Spleen (tissue), 11 donors: ENCODE measurements at regions not wholly inside any gene's neighbourhood (a gene's known extent, or its start where the extent isn't known, plus 50 kb on each side); places are given as distances from the start of the nearest gene placed in this dataset.

Source experiments
- DNase-seq: peaks from one replicate; pipeline ENCODE4 v3.0.0-alpha.2; 2020
- H3K27ac ChIP-seq, 8 donors: fragments of 200-600 bp; sonication (generic) in 7 of 8; 1 replicate in 4 of 8; 2 replicates in 4 of 8; pipeline versions ENCODE4 v1.5.0 to v1.8.0; 2016 to 2021; ENCODE audit warnings: inconsistent platforms in 4 of 8, mild to moderate bottlenecking in 4 of 8, moderate library complexity in 1 of 8
- H3K27me3 ChIP-seq, 7 donors: fragments of 200-600 bp; sonication (generic) in 6 of 7; replicated peaks in 1 of 7; 1 replicate in 4 of 7; 2 replicates in 3 of 7; pipeline versions ENCODE4 v1.5.0 to v1.8.0; 2016 to 2021; ENCODE audit warnings: inconsistent platforms in 3 of 7, mild to moderate bottlenecking in 1 of 7
- H3K36me3 ChIP-seq, 6 donors: fragments of 200-600 bp; sonication (generic) in 5 of 6; 1 replicate in 4 of 6; 2 replicates in 2 of 6; pipeline versions ENCODE4 v1.5.0 to v1.8.0; 2016 to 2021; ENCODE audit warnings: inconsistent platforms in 2 of 6
- H3K4me1 ChIP-seq, 6 donors: fragments of 200-600 bp; sonication (generic) in 5 of 6; 1 replicate in 3 of 6; 2 replicates in 3 of 6; pipeline versions ENCODE4 v1.5.0 to v1.8.0; 2016 to 2021; ENCODE audit warnings: inconsistent platforms in 3 of 6
- H3K4me3 ChIP-seq, 8 donors: fragments of 200-600 bp; sonication (generic) in 7 of 8; 1 replicate in 4 of 8; 2 replicates in 4 of 8; pipeline versions ENCODE4 v1.5.0 to v1.8.0; 2016 to 2021; ENCODE audit warnings: inconsistent platforms in 4 of 8, mild to moderate bottlenecking in 4 of 8, moderate library complexity in 2 of 8
- H3K9me3 ChIP-seq, 8 donors: fragments of 200-600 bp; sonication (generic) in 7 of 8; 1 replicate in 4 of 8; 2 replicates in 4 of 8; pipeline versions ENCODE4 v1.5.0 to v1.8.0; 2016 to 2021; ENCODE audit warnings: inconsistent platforms in 4 of 8
- POLR2A ChIP-seq, 3 donors: fragments of 450-650 bp; IDR thresholded peaks; one replicate each; pipeline ENCODE4 v1.5.1; 2017; ENCODE audit warnings: antibody characterized with exemption in 3 of 3, mild to moderate bottlenecking in 1 of 3
- POLR2AphosphoS5 ChIP-seq, 3 donors: sonication (generic); formaldehyde crosslinking; IDR thresholded peaks; one replicate each; pipeline ENCODE4 v1.5.1; 2017; ENCODE audit warnings: antibody characterized with exemption in 3 of 3
- WGBS, 5 donors: extraction: QIAGEN DNeasy Blood & Tissue Kit in 3 of 5; methylation state at CpG; one replicate each; pipeline versions ENCODE4 v1.1.5 to v1.1.7; 2013 to 2018; 5-methylcytosine and 5-hydroxymethylcytosine counted together
- intact Hi-C: fragments of 100-400 bp; cut with DNase I; formaldehyde crosslinking; loops from one replicate; pipeline ENCODE4 v1.15.0; 2023; ENCODE audit warnings: low total_unique reads
- TF ChIP-seq, protein P1 (sequence below), 11 experiments: fragments of 200-600 bp in 7 of 11; fragments of 450-650 bp in 4 of 11; sonication (generic) in 4 of 11; IDR thresholded peaks in 8 of 11; conservative IDR thresholded peaks in 3 of 11; 1 replicate in 7 of 11; 2 replicates in 4 of 11; pipeline versions ENCODE4 v1.4.0 to v1.8.0; 2016 to 2021; ENCODE audit warnings: antibody characterized with exemption in 11 of 11, inconsistent platforms in 4 of 11, mild to moderate bottlenecking in 1 of 11
- donor health status: healthy with polysubstance abuse.
- donor health status: DM: no; HTN: no; CAD: no; lungs with moderate emphysema.
- donor health status: DM: no; HTN: no; CAD: no.
- donor health status: Bipolar disorder and iron deficiency.
- donor health status: healthy.
- donor health status: DM: no; HTN: no; CAD: no.
- donor health status: DM: yes; HTN: yes; CAD: no.

- no peaks in the 10 kb centered on the region for H3K9me3 ChIP-seq
- WGBS, 5 donors = 81 to 95% (median 85%) methylated on average over 5 of the region's 5 CpGs
- no peaks in the 10 kb centered on the region for H3K36me3 ChIP-seq
- TF ChIP-seq POLR2AphosphoS5 (IDR thresholded peaks at IDR 0.05) = no peak
- TF ChIP-seq, protein P1, sequence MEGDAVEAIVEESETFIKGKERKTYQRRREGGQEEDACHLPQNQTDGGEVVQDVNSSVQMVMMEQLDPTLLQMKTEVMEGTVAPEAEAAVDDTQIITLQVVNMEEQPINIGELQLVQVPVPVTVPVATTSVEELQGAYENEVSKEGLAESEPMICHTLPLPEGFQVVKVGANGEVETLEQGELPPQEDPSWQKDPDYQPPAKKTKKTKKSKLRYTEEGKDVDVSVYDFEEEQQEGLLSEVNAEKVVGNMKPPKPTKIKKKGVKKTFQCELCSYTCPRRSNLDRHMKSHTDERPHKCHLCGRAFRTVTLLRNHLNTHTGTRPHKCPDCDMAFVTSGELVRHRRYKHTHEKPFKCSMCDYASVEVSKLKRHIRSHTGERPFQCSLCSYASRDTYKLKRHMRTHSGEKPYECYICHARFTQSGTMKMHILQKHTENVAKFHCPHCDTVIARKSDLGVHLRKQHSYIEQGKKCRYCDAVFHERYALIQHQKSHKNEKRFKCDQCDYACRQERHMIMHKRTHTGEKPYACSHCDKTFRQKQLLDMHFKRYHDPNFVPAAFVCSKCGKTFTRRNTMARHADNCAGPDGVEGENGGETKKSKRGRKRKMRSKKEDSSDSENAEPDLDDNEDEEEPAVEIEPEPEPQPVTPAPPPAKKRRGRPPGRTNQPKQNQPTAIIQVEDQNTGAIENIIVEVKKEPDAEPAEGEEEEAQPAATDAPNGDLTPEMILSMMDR (IDR thresholded peaks at IDR 0.05 in 8 of 11, conservative IDR thresholded peaks at IDR 0.05 in 3 of 11) = no peak
- TF ChIP-seq POLR2A (IDR thresholded peaks at IDR 0.05) = no peak
- H3K4me3 ChIP-seq = no peak overlapping the region
- intact Hi-C loops = no loop called here
- H3K27me3 ChIP-seq = peaks cover 0 to 6% (median 0%) of the 10 kb centered on the region in 7 donors
- no peak for DNase-seq
- H3K4me1 ChIP-seq = no peaks in the 10 kb centered on the region
- H3K27ac ChIP-seq = no peak overlapping the region
Measured at GRCh38 chr4:16353165-16353564, 126.9 kb upstream of the TAPT1 start.

DNA sequence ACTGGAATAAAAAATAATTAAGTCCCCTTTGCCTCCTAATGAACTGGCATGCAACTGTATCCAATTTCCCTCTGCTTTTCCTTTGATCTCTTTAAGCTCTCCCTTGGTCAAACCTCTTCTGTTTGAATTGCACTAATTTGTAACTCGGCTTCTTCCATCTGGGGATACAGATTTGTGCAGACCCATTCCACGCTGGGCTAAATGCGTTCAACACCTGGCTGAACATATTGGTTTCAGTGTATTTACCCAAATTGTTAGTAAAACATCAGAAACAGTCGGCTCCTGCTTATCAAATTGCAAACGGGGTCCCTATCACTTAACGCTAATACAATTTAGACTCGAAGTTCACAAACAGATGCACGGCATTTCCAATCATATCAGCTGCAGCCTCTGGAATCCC, 124.9 kb upstream of the TAPT1 start:
- Histone ChIP-seq H3K4me3 (no peak overlapping the region), H3K27ac (no peak overlapping the region), H3K36me3 (no peaks in the 10 kb centered on the region), H3K9me3 (no peaks in the 10 kb centered on the region), H3K27me3 (peaks cover 0 to 6% (median 0%) of the 10 kb centered on the region in 7 donors), H3K4me1 (no peaks in the 10 kb centered on the region)
- WGBS, 5 donors = 87 to 94% (median 92%) methylated on average over 8 of the region's 8 CpGs
- TF ChIP-seq, protein P1 (IDR thresholded peaks at IDR 0.05 in 8 of 11, conservative IDR thresholded peaks at IDR 0.05 in 3 of 11) = no peak
- TF ChIP-seq POLR2AphosphoS5 (IDR thresholded peaks at IDR 0.05) (no peak), POLR2A (IDR thresholded peaks at IDR 0.05) (no peak)
- no peak for DNase-seq
- intact Hi-C loops = no loop called here

GRCh38 chr4:16344853-16345252, 118.6 kb upstream of the TAPT1 start:
- TF ChIP-seq POLR2AphosphoS5 (IDR thresholded peaks at IDR 0.05) (no peak), POLR2A (IDR thresholded peaks at IDR 0.05) (no peak)
- TF ChIP-seq, protein P1 (IDR thresholded peaks at IDR 0.05 in 8 of 11, conservative IDR thresholded peaks at IDR 0.05 in 3 of 11) = no peak
- 67 to 92% (median 75%) methylated on average over 1 of the region's 1 CpG for WGBS, 5 donors
- intact Hi-C loops = no loop called here

DNA sequence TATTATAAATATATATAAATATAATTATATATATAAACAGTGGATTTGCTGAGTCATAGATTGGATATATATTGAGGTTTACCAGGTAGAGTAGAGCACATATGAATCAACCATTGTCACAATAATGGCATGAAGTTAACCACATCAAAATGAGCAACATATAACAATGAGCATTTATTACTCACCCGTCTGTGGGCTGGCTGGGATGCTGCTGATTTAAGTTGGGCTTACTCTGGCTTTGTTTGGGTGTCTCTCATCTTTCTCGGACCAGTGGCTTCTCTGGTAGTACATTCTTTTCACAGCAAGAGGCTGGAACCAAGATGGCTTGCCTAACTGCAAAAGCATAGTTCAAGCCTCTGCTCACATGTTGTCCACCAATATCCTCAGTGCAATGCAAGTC, 111.7 kb upstream of the TAPT1 start:
- Histone ChIP-seq H3K4me1 (no peaks in the 10 kb centered on the region), H3K36me3 (no peaks in the 10 kb centered on the region), H3K27ac (no peak overlapping the region), H3K4me3 (no peak overlapping the region), H3K9me3 (peaks cover 0 to 4% (median 0%) of the 10 kb centered on the region in 8 donors), H3K27me3 (no peaks in the 10 kb centered on the region)
- intact Hi-C loops = no loop called here
- no peak for DNase-seq
- TF ChIP-seq POLR2A (IDR thresholded peaks at IDR 0.05) (no peak), POLR2AphosphoS5 (IDR thresholded peaks at IDR 0.05) (no peak)
- TF ChIP-seq, protein P1 (IDR thresholded peaks at IDR 0.05 in 8 of 11, conservative IDR thresholded peaks at IDR 0.05 in 3 of 11) = no peak
- WGBS, 5 donors = 76 to 89% (median 83%) methylated on average over 2 of the region's 2 CpGs

More at GRCh38 chr4:16344853-16345252, 118.6 kb upstream of the TAPT1 start:
- Histone ChIP-seq H3K27me3 (peaks cover 0 to 3% (median 0%) of the 10 kb centered on the region in 7 donors), H3K4me1 (no peaks in the 10 kb centered on the region), H3K27ac (no peak overlapping the region), H3K9me3 (peaks cover 0 to 7% (median 0%) of the 10 kb centered on the region in 8 donors), H3K4me3 (no peak overlapping the region), H3K36me3 (no peaks in the 10 kb centered on the region)
- DNase-seq = no peak
